GM12878 (cell line): ENCODE measurements at regions not wholly inside any gene's neighbourhood (a gene's known extent, or its start where the extent isn't known, plus 50 kb on each side); places are given as distances from the start of the nearest gene placed in this dataset.

Experiments used
- ATF7 ChIP-seq: fragments of 450-650 bp; IDR thresholded peaks from 2 replicates; pipeline ENCODE4 v1.6.1; 2016; ENCODE audit warnings: low read depth, mild to moderate bottlenecking
- BHLHE40 ChIP-seq, 2 experiments: fragments of 450-650 bp in 1 of 2; IDR thresholded peaks; 2 replicates each; pipeline ENCODE4 v1.6.1; 2011 to 2017; ENCODE audit warnings: low read depth in 2 of 2, borderline replicate concordance in 1 of 2, improper control_type of control experiment in 1 of 2, low read length in 1 of 2, mild to moderate bottlenecking in 1 of 2
- CHD2 ChIP-seq: IDR thresholded peaks from 2 replicates; pipeline ENCODE4 v1.6.1; 2011; ENCODE audit warnings: low read depth, low read length, improper control_type of control experiment, borderline replicate concordance
- IRF5 ChIP-seq: fragments of 450-650 bp; IDR thresholded peaks from 2 replicates; pipeline ENCODE4 v1.6.1; 2017; ENCODE audit warnings: borderline replicate concordance
- MEF2A ChIP-seq: IDR thresholded peaks from 2 replicates; pipeline ENCODE4 v1.6.1; 2011; ENCODE audit warnings: low read depth, mild to moderate bottlenecking, low read length, moderate library complexity; ENCODE audit not compliant: insufficient read depth
- MTA2 ChIP-seq: fragments of 450-650 bp; IDR thresholded peaks from 2 replicates; pipeline ENCODE4 v1.6.1; 2016; ENCODE audit warnings: low read depth, mild to moderate bottlenecking, moderate library complexity
- MYB ChIP-seq: fragments of 150-350 bp; IDR thresholded peaks from 2 replicates; pipeline ENCODE4 v1.6.1; 2014; ENCODE audit warnings: mild to moderate bottlenecking, low read depth, low read length, borderline replicate concordance
- NR2C2 ChIP-seq: IDR thresholded peaks from 2 replicates; pipeline ENCODE4 v1.6.1; 2011; ENCODE audit warnings: borderline replicate concordance, low read depth; ENCODE audit not compliant: control insufficient read depth, insufficient read length
- PAX5 ChIP-seq: IDR thresholded peaks from 2 replicates; pipeline ENCODE4 v1.6.1; 2011; ENCODE audit warnings: low read depth, low read length, borderline replicate concordance
- POLR2A ChIP-seq: IDR thresholded peaks from 2 replicates; pipeline ENCODE4 v1.6.1; 2011; ENCODE audit warnings: low read depth, mild to moderate bottlenecking, low read length
- RAD51 ChIP-seq: fragments of 450-650 bp; IDR thresholded peaks from 2 replicates; pipeline ENCODE4 v1.6.1; 2016; ENCODE audit warnings: moderate library complexity, mild to moderate bottlenecking, inconsistent platforms
- RUNX3 ChIP-seq: IDR thresholded peaks from 2 replicates; pipeline ENCODE4 v1.6.1; 2012; ENCODE audit warnings: low read length, inconsistent platforms
- SRF ChIP-seq, 2 experiments: IDR thresholded peaks; 2 replicates each; pipeline ENCODE4 v1.6.1; 2011; ENCODE audit warnings: low read depth in 2 of 2, low read length in 2 of 2, mild to moderate bottlenecking in 1 of 2, moderate library complexity in 1 of 2
- SUZ12 ChIP-seq: fragments of 200-600 bp; sonication (generic); IDR thresholded peaks from one replicate; pipeline ENCODE4 v1.6.1; 2018; ENCODE audit warnings: antibody characterized with exemption, mild to moderate bottlenecking; ENCODE audit not compliant: unreplicated experiment
- TAF1 ChIP-seq: IDR thresholded peaks from 2 replicates; pipeline ENCODE4 v1.6.1; 2011; ENCODE audit warnings: mild to moderate bottlenecking, low read depth, low read length, borderline replicate concordance
- TBL1XR1 ChIP-seq: IDR thresholded peaks from 2 replicates; pipeline ENCODE4 v1.6.1; 2012; ENCODE audit warnings: low read depth, low read length, improper control_type of control experiment
- TCF7 ChIP-seq: IDR thresholded peaks from 2 replicates; pipeline ENCODE4 v1.6.1; 2014; ENCODE audit warnings: antibody characterized with exemption, borderline replicate concordance
- WRNIP1 ChIP-seq: IDR thresholded peaks from 2 replicates; pipeline ENCODE4 v1.6.1; 2011; ENCODE audit warnings: low read depth, low read length, improper control_type of control experiment, borderline replicate concordance
- YBX1 ChIP-seq: fragments of 450-650 bp; IDR thresholded peaks from 2 replicates; pipeline ENCODE4 v1.6.1; 2016; ENCODE audit warnings: antibody characterized with exemption
- ZBED1 ChIP-seq: IDR thresholded peaks from 2 replicates; pipeline ENCODE4 v1.6.1; 2016; ENCODE audit warnings: borderline replicate concordance
- TF ChIP-seq, protein P1 (sequence below): IDR thresholded peaks from 2 replicates; pipeline ENCODE4 v1.6.1; 2012; ENCODE audit warnings: low read length, inconsistent platforms
- TF ChIP-seq, protein P2 (sequence below): fragments of 450-650 bp; formaldehyde crosslinking; IDR thresholded peaks from 2 replicates; pipeline ENCODE4 v1.5.0; 2022; ENCODE audit warnings: mild to moderate bottlenecking, missing genetic modification characterization
- TF ChIP-seq, protein P3 (sequence below): fragments of 450-650 bp; IDR thresholded peaks from 2 replicates; pipeline ENCODE4 v1.6.1; 2016; ENCODE audit warnings: mild to moderate bottlenecking

GRCh38 chr3:177358091-177358976 lies 161.1 kb upstream of the TBL1XR1 start (continued):
- no peak for TF ChIP-seq IRF5
- TF ChIP-seq POLR2A, result peak; percentile 48
- TF ChIP-seq, protein P1, sequence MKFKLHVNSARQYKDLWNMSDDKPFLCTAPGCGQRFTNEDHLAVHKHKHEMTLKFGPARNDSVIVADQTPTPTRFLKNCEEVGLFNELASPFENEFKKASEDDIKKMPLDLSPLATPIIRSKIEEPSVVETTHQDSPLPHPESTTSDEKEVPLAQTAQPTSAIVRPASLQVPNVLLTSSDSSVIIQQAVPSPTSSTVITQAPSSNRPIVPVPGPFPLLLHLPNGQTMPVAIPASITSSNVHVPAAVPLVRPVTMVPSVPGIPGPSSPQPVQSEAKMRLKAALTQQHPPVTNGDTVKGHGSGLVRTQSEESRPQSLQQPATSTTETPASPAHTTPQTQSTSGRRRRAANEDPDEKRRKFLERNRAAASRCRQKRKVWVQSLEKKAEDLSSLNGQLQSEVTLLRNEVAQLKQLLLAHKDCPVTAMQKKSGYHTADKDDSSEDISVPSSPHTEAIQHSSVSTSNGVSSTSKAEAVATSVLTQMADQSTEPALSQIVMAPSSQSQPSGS, result peak; percentile 59; the same call in 1 of the 2 replicates
- no peak for TF ChIP-seq SUZ12
- peak; percentile 23; the same call in 1 of the 2 replicates for TF ChIP-seq RAD51
- TF ChIP-seq, protein P2, sequence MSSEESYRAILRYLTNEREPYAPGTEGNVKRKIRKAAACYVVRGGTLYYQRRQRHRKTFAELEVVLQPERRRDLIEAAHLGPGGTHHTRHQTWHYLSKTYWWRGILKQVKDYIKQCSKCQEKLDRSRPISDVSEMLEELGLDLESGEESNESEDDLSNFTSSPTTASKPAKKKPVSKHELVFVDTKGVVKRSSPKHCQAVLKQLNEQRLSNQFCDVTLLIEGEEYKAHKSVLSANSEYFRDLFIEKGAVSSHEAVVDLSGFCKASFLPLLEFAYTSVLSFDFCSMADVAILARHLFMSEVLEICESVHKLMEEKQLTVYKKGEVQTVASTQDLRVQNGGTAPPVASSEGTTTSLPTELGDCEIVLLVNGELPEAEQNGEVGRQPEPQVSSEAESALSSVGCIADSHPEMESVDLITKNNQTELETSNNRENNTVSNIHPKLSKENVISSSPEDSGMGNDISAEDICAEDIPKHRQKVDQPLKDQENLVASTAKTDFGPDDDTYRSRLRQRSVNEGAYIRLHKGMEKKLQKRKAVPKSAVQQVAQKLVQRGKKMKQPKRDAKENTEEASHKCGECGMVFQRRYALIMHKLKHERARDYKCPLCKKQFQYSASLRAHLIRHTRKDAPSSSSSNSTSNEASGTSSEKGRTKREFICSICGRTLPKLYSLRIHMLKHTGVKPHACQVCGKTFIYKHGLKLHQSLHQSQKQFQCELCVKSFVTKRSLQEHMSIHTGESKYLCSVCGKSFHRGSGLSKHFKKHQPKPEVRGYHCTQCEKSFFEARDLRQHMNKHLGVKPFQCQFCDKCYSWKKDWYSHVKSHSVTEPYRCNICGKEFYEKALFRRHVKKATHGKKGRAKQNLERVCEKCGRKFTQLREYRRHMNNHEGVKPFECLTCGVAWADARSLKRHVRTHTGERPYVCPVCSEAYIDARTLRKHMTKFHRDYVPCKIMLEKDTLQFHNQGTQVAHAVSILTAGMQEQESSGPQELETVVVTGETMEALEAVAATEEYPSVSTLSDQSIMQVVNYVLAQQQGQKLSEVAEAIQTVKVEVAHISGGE (CRISPR knock-in tag), result no peak
- peak; percentile 83 for TF ChIP-seq RUNX3
- TF ChIP-seq CHD2, result peak; percentile 83
- no peak for TF ChIP-seq TCF7
- TF ChIP-seq MEF2A, result peak; percentile 62; the same call in 1 of the 2 replicates
- TF ChIP-seq ATF7, result peak; percentile 22; the same call in 1 of the 2 replicates
- no peak for TF ChIP-seq NR2C2
- peak; percentile 76; the same call in 1 of the 2 replicates for TF ChIP-seq TBL1XR1
- TF ChIP-seq WRNIP1, result no peak
- 0 out of 2 replicates have a peak, but pooled peaks have one; percentile 30 for TF ChIP-seq MTA2
- TF ChIP-seq, protein P3, sequence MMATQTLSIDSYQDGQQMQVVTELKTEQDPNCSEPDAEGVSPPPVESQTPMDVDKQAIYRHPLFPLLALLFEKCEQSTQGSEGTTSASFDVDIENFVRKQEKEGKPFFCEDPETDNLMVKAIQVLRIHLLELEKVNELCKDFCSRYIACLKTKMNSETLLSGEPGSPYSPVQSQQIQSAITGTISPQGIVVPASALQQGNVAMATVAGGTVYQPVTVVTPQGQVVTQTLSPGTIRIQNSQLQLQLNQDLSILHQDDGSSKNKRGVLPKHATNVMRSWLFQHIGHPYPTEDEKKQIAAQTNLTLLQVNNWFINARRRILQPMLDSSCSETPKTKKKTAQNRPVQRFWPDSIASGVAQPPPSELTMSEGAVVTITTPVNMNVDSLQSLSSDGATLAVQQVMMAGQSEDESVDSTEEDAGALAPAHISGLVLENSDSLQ, result peak; percentile 37; the same call in 1 of the 2 replicates
- TF ChIP-seq SRF (IDR thresholded peaks at IDR 0.05; ENCODE audit: low read depth in 2 of 2, low read length in 2 of 2), result 0 out of 4 replicates have a peak, but pooled peaks of 1 of the 2 experiments have one; percentile 45
- peak in 1 of 2 experiments; percentile 39; a peak in 1 of 4 replicates for TF ChIP-seq BHLHE40 (IDR thresholded peaks at IDR 0.05; ENCODE audit: borderline replicate concordance in 1 of 2, low read depth in 2 of 2, low read length in 1 of 2)
- no peak; the same call in 1 of the 2 replicates for TF ChIP-seq ZBED1
- TF ChIP-seq PAX5, result 0 out of 2 replicates have a peak, but pooled peaks have one; percentile 2
- no peak for TF ChIP-seq MYB
- TF ChIP-seq YBX1, result no peak
- TF ChIP-seq TAF1, result 0 out of 2 replicates have a peak, but pooled peaks have one; percentile 5
